ENCODE measurements at regions not wholly inside any gene's neighbourhood (a gene's known extent, or its start where the extent isn't known, plus 50 kb on each side); places are given as distances from the start of the nearest gene placed in this dataset.

DNA sequence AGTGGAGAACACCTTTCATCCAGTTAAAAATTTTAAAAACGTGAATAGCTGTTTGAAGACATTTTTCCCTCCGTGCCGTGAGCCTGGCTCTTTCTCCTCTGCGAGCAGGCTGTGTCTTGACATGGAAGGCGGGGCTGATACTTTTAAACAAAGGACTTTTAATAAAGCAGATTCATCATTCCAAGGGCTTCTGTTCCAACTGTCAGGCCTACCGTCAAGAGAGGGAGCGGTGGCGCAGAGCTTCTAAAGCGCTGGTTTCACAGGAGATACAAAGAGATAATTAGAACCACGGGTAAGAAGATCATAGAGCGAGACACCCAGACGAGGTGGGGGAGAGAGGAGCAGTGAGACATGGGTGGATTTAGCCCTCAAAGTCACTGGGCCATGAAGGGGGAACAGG is 247.4 kb upstream of the C1orf174 start:
- TF ChIP-seq, protein P1, sequence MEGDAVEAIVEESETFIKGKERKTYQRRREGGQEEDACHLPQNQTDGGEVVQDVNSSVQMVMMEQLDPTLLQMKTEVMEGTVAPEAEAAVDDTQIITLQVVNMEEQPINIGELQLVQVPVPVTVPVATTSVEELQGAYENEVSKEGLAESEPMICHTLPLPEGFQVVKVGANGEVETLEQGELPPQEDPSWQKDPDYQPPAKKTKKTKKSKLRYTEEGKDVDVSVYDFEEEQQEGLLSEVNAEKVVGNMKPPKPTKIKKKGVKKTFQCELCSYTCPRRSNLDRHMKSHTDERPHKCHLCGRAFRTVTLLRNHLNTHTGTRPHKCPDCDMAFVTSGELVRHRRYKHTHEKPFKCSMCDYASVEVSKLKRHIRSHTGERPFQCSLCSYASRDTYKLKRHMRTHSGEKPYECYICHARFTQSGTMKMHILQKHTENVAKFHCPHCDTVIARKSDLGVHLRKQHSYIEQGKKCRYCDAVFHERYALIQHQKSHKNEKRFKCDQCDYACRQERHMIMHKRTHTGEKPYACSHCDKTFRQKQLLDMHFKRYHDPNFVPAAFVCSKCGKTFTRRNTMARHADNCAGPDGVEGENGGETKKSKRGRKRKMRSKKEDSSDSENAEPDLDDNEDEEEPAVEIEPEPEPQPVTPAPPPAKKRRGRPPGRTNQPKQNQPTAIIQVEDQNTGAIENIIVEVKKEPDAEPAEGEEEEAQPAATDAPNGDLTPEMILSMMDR (IDR thresholded peaks at IDR 0.05; ENCODE audit: low read depth, low read length, missing input control), result no peak
- TF ChIP-seq, protein P2, sequence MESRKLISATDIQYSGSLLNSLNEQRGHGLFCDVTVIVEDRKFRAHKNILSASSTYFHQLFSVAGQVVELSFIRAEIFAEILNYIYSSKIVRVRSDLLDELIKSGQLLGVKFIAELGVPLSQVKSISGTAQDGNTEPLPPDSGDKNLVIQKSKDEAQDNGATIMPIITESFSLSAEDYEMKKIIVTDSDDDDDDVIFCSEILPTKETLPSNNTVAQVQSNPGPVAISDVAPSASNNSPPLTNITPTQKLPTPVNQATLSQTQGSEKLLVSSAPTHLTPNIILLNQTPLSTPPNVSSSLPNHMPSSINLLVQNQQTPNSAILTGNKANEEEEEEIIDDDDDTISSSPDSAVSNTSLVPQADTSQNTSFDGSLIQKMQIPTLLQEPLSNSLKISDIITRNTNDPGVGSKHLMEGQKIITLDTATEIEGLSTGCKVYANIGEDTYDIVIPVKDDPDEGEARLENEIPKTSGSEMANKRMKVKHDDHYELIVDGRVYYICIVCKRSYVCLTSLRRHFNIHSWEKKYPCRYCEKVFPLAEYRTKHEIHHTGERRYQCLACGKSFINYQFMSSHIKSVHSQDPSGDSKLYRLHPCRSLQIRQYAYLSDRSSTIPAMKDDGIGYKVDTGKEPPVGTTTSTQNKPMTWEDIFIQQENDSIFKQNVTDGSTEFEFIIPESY (IDR thresholded peaks at IDR 0.05), result no peak
- TF ChIP-seq, protein P3, sequence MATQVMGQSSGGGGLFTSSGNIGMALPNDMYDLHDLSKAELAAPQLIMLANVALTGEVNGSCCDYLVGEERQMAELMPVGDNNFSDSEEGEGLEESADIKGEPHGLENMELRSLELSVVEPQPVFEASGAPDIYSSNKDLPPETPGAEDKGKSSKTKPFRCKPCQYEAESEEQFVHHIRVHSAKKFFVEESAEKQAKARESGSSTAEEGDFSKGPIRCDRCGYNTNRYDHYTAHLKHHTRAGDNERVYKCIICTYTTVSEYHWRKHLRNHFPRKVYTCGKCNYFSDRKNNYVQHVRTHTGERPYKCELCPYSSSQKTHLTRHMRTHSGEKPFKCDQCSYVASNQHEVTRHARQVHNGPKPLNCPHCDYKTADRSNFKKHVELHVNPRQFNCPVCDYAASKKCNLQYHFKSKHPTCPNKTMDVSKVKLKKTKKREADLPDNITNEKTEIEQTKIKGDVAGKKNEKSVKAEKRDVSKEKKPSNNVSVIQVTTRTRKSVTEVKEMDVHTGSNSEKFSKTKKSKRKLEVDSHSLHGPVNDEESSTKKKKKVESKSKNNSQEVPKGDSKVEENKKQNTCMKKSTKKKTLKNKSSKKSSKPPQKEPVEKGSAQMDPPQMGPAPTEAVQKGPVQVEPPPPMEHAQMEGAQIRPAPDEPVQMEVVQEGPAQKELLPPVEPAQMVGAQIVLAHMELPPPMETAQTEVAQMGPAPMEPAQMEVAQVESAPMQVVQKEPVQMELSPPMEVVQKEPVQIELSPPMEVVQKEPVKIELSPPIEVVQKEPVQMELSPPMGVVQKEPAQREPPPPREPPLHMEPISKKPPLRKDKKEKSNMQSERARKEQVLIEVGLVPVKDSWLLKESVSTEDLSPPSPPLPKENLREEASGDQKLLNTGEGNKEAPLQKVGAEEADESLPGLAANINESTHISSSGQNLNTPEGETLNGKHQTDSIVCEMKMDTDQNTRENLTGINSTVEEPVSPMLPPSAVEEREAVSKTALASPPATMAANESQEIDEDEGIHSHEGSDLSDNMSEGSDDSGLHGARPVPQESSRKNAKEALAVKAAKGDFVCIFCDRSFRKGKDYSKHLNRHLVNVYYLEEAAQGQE (IDR thresholded peaks at IDR 0.05), result no peak
- TF ChIP-seq, protein P4, sequence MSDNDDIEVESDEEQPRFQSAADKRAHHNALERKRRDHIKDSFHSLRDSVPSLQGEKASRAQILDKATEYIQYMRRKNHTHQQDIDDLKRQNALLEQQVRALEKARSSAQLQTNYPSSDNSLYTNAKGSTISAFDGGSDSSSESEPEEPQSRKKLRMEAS (IDR thresholded peaks at IDR 0.05), result no peak
- no peak for TF ChIP-seq FOXA1 (IDR thresholded peaks at IDR 0.05)
- no peak for TF ChIP-seq YY1 (IDR thresholded peaks at IDR 0.05)
- no peak for TF ChIP-seq HNF4G (IDR thresholded peaks at IDR 0.05)
- no peak for TF ChIP-seq SP1 (IDR thresholded peaks at IDR 0.05)
- no peak for TF ChIP-seq RAD21 (IDR thresholded peaks at IDR 0.05)
- TF ChIP-seq GABPA (IDR thresholded peaks at IDR 0.05 in 1 of 2, conservative IDR thresholded peaks at IDR 0.05 in 1 of 2), result no peak
- TF ChIP-seq, protein P5, sequence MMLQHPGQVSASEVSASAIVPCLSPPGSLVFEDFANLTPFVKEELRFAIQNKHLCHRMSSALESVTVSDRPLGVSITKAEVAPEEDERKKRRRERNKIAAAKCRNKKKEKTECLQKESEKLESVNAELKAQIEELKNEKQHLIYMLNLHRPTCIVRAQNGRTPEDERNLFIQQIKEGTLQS (IDR thresholded peaks at IDR 0.05), result no peak
- no peak for TF ChIP-seq TAF1 (conservative IDR thresholded peaks at IDR 0.05)
- TF ChIP-seq EGR1 (IDR thresholded peaks at IDR 0.05; ENCODE audit: low read depth in 2 of 2), result no peak
